Fibroblast of pulmonary artery (primary cell): ENCODE measurements at regions not wholly inside any gene's neighbourhood (a gene's known extent, or its start where the extent isn't known, plus 50 kb on each side); places are given as distances from the start of the nearest gene placed in this dataset.
A peak's percentile ranks its signal among the peaks of the same experiment; 100 is the strongest.

Experiments
- DNase-seq: peaks from one replicate; pipeline ENCODE4 v3.0.0-alpha.2; 2010; ENCODE audit warnings: low read depth
- H3K4me3 ChIP-seq: replicated peaks from 2 replicates; pipeline ENCODE4 v1.5.1; 2011; ENCODE audit warnings: low read depth, mild to moderate bottlenecking, control low read depth, low read length, moderate library complexity
- CTCF ChIP-seq: IDR thresholded peaks from 2 replicates; pipeline ENCODE4 v1.5.1; 2011; ENCODE audit warnings: mild to moderate bottlenecking, control low read depth, low read length, inconsistent platforms; ENCODE audit errors: missing control alignments

GRCh38 chr7:136136906-136137454 lies 159.8 kb upstream of the MTPN start:
- TF ChIP-seq CTCF: no peak
- DNase-seq: no peak
- H3K4me3 ChIP-seq: no peak overlapping the region

- H3K4me3 ChIP-seq: no peak overlapping the region
- peak; percentile 10 for DNase-seq
- no peak for TF ChIP-seq CTCF
Observed at GRCh38 chr7:136134503-136134902, 157.3 kb upstream of the MTPN start.

- DNase-seq: peak; percentile 26
- TF ChIP-seq CTCF: no peak
- H3K4me3 ChIP-seq: no peak overlapping the region
Observed at GRCh38 chr7:136133551-136133950, 156.4 kb upstream of the MTPN start.

GRCh38 chr7:136131304-136131630 lies 154.1 kb upstream of the MTPN start:
- H3K4me3 ChIP-seq: no peak overlapping the region
- TF ChIP-seq CTCF: no peak
- DNase-seq: no peak

- no peak for DNase-seq
- no peak for TF ChIP-seq CTCF
Observed at GRCh38 chr7:136130511-136131303, 153.5 kb upstream of the MTPN start.

GRCh38 chr7:136128050-136128449 lies 150.9 kb upstream of the MTPN start:
- DNase-seq: no peak
- no peak overlapping the region for H3K4me3 ChIP-seq
- TF ChIP-seq CTCF: no peak

More at GRCh38 chr7:136130511-136131303, 153.5 kb upstream of the MTPN start:
- H3K4me3 ChIP-seq: no peak overlapping the region

- DNase-seq: no peak
- H3K4me3 ChIP-seq: no peak overlapping the region
- TF ChIP-seq CTCF: no peak
Observed at GRCh38 chr7:136123352-136123751, 146.2 kb upstream of the MTPN start.
